GM12875 (cell line): ENCODE measurements at regions not wholly inside any gene's neighbourhood (a gene's known extent, or its start where the extent isn't known, plus 50 kb on each side); places are given as distances from the start of the nearest gene placed in this dataset.
"Not testable (repeated sequence)": the region's sequence is repeated elsewhere in the genome, so short reads cannot be mapped to it uniquely, and the experiment has no call there.

Experiments
- H3K4me3 ChIP-seq: one replicate; pipeline ENCODE4 v1.5.1; 2011; ENCODE audit warnings: low read depth, low read length, control low read depth
- TF ChIP-seq, protein P1 (sequence below): IDR thresholded peaks from 2 replicates; pipeline ENCODE4 v1.5.1; 2011; ENCODE audit warnings: low read depth, mild to moderate bottlenecking, control low read depth, inconsistent platforms, low read length, moderate library complexity, borderline replicate concordance; ENCODE audit not compliant: insufficient read depth

DNA sequence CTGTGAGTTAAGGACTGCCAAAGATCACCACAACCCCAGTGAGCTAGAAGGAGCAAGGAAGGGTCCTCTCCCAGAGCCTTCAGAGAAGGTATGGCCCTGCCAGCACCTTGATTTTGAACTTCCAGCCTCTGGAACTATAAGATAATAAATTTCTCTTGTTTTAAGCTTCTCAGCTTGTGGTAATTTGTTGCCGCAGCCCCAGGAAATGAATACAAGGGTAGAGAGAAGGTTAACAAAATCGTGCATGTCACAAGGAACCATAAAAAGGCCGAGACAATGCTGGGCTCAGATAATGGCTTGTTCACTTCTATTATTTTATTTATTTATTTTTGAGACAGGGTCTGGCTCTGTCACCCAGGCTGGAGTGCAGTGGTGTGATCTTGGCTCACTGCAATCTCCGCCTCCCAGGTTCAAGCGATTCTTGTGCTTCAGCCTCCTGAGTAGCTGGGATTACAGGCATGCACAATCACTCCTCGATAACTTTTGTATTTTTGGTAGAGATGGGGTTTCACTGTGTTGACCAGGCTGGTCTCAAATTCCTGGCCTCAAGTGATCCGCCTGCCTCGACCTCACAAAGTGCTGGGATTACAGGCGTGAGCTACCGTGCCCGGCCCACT is 71.5 kb downstream of the WSB1 start:
- not testable (repeated sequence) for H3K4me3 ChIP-seq

DNA sequence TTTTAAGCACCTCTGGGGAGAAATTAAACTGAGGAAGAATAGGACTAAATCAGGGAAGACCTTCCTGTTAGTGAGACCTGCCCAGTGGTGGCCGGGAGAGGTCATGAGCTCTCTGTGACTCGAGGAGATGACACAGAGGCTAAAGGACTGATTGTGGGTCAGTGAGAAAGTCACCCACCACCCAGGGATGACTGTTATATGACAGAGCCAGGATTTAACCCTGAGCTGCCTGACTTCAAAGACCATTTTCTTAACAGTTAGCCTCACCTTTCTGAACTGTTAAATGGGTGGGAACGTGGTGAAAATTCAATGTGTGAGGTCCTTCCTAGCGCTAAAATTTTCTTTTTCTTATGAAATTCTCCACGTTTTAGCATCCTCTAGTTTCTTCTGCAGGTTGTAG is 72.5 kb downstream of the WSB1 start:
- no peak overlapping the region for H3K4me3 ChIP-seq
- TF ChIP-seq, protein P1, sequence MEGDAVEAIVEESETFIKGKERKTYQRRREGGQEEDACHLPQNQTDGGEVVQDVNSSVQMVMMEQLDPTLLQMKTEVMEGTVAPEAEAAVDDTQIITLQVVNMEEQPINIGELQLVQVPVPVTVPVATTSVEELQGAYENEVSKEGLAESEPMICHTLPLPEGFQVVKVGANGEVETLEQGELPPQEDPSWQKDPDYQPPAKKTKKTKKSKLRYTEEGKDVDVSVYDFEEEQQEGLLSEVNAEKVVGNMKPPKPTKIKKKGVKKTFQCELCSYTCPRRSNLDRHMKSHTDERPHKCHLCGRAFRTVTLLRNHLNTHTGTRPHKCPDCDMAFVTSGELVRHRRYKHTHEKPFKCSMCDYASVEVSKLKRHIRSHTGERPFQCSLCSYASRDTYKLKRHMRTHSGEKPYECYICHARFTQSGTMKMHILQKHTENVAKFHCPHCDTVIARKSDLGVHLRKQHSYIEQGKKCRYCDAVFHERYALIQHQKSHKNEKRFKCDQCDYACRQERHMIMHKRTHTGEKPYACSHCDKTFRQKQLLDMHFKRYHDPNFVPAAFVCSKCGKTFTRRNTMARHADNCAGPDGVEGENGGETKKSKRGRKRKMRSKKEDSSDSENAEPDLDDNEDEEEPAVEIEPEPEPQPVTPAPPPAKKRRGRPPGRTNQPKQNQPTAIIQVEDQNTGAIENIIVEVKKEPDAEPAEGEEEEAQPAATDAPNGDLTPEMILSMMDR: no peak

DNA sequence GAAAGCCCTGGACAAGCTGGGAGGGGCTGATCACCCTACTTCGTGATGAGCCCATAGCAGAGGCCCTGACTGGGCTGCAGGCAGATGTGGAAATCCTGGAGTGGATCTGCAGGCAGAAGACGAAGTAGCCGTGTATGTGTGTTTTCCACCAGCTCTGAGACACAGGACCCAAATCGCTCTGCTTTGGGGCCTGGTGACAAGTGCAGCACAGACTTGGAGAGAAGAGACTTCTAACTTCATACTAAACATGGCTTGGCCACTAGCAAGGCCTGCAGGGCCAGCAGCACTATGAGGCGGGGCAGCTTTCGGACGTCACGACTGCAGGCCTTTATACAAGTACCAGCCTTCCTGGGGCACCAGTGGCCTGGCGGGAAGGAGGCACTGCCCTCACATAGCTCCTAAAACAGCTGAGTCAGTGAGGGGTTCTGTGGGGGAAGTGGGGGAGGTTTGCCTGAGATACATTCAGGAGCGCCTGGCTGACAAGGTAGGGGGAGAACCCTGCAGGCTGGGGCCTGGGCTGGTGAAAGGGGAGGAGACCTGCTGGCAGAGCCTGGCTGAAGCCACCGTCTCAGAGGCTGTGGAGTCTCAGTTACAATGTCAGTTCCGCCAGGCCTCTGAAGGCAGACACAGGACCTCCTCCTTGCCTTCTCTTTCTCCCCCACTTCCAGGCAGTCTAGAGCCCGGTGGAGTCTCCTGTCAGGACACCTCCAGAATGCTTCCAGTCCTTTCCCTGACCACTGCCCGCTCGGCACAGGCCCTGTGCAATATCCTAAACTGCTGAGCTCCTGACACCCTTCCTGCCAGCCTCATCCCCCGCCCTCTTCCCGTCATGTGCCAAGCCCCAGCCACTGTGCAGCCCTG is 73.4 kb downstream of the WSB1 start:
- no peak overlapping the region for H3K4me3 ChIP-seq
- TF ChIP-seq, protein P1: no peak

- no peak overlapping the region for H3K4me3 ChIP-seq
- TF ChIP-seq, protein P1: no peak
Measured at GRCh38 chr17:27368151-27368795, 74.4 kb downstream of the WSB1 start.

DNA sequence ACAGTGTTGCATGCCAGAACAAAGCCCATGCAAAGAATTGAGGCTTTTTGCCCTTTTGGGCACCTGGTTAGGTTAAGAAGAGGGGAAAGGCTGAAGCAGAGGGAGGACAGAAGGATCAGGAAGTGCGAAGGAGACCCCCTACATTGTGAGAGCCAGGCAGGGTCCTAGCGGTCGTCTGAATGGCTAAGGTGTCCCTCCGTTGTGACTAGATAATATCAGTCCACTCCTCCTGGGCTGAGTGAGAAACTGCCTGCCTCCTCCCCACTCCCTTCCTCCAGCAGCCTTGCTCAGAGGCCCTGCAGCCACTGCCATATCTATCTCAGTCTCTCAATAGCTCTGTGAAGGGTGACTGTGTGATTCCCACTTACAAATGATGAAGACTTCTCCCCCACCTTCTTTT is 75.1 kb downstream of the WSB1 start:
- H3K4me3 ChIP-seq: no peak overlapping the region
- TF ChIP-seq, protein P1: no peak

DNA sequence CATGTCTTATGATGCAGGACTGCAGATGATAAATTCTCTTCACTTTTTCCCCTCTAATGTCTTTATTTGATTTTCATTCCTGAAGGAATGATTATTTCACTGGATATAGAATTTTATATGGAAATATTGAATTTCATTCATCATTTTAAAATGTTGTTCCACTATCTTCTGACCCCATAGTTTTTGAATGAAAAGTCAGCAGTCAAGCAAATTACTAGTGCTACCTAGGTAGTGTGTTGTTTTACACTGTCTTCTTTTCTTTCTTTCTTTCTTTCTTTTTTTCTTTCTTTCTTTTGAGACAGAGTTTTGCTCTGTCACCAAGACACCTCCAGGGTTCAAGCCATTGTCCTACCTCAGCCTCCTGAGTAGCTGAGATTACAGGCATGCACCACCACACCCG is 76.9 kb downstream of the WSB1 start:
- no peak overlapping the region for H3K4me3 ChIP-seq
- TF ChIP-seq, protein P1: no peak

DNA sequence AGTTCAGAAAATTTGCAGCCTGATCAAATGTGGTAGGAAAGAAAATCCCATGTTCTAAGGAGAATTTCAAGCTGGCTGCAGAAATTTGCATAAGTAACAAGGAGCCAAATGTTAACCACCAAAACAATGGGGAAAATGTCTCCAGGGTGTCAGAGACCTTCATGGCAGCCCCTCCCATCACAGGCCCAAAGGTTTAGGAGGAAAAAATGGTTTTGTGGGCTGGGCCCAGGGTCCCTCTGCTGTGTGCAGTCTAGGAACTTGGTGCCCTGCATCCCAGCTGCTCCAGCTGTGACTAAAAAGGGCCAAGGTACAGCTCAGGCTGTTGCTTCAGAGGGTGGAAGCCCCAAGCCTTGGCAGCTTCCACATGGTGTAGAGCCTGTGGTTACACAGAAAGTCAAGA is 79.8 kb downstream of the WSB1 start:
- H3K4me3 ChIP-seq: not testable (repeated sequence)
